H1 (cell line): ENCODE measurements at regions not wholly inside any gene's neighbourhood (a gene's known extent, or its start where the extent isn't known, plus 50 kb on each side); places are given as distances from the start of the nearest gene placed in this dataset.

Experiments used
- ATF2 ChIP-seq: IDR thresholded peaks from 2 replicates; pipeline ENCODE4 v1.6.1; 2012; ENCODE audit warnings: low read length, inconsistent platforms
- ATF3 ChIP-seq: IDR thresholded peaks from 2 replicates; pipeline ENCODE4 v1.6.1; 2011; ENCODE audit warnings: low read depth, mild to moderate bottlenecking, low read length; ENCODE audit not compliant: insufficient read depth
- CHD7 ChIP-seq: fragments of 300-600 bp; sonication (generic); IDR thresholded peaks from 2 replicates; pipeline ENCODE4 v1.7.1; 2012; ENCODE audit warnings: low read length, moderate library complexity, mild to moderate bottlenecking, inconsistent platforms; ENCODE audit not compliant: insufficient replicate concordance
- MAFK ChIP-seq: IDR thresholded peaks from 2 replicates; pipeline ENCODE4 v1.6.1; 2012; ENCODE audit warnings: low read depth, mild to moderate bottlenecking, improper control_type of control experiment, low read length
- MAX ChIP-seq: IDR thresholded peaks from 2 replicates; pipeline ENCODE4 v1.6.1; 2012; ENCODE audit warnings: inconsistent platforms
- SP1 ChIP-seq: IDR thresholded peaks from 2 replicates; pipeline ENCODE4 v1.6.1; 2011; ENCODE audit warnings: low read depth, low read length
- SP4 ChIP-seq: IDR thresholded peaks from 2 replicates; pipeline ENCODE4 v1.6.1; 2012; ENCODE audit warnings: low read length, inconsistent platforms
- ZNF274 ChIP-seq: IDR thresholded peaks from 2 replicates; pipeline ENCODE4 v1.7.0; 2012; ENCODE audit warnings: low read length, borderline replicate concordance; ENCODE audit errors: extremely low read depth

- TF ChIP-seq CHD7 (no peak), MAFK (no peak), MAX (no peak), ZNF274 (no peak), SP1 (no peak), ATF2 (no peak), ATF3 (no peak), SP4 (no peak)
These were observed 414.5 kb downstream of the PCNX1 start (continued) for GRCh38 chr14:71321574-71322315.
